GM20000 (cell line): ENCODE measurements at regions not wholly inside any gene's neighbourhood (a gene's known extent, or its start where the extent isn't known, plus 50 kb on each side); places are given as distances from the start of the nearest gene placed in this dataset.

Source experiments
- DNase-seq: peaks from one replicate; pipeline ENCODE4 v3.0.0; 2012; ENCODE audit warnings: low spot score
- TF ChIP-seq, protein P1 (sequence below): IDR thresholded peaks from 2 replicates; pipeline ENCODE4 v1.5.1; 2012; ENCODE audit warnings: mild to moderate bottlenecking, control low read depth; ENCODE audit errors: extremely low read depth, missing control alignments

DNA sequence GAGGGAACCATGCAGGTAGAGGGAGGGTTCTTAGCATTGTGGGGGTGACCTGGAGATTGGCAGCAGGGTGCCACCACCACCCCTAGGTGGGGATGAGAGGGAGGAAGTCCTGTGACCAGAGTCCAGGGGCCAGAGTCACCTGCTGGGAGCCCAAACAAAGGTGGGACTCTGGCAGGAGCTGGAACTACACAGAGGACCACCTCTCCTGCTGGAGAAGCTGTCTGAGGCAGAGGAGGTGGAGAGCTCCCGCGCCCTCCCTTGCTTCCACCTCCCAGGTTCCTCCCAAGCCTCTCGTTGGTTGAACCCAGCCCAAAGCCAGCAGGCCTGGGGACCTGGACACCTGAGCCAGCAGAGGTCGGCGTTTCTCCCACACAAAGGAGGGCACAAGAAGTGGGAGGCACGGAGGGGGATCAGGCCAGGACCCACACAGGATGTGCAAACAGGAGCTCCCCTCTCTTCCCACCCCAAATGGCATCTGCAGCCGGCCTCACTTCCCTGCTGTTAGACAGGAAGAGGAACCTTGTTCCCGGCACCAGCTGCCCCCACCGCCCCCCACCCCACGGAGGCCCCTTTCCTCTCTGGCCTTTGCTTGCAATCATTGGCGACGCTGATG lies 154.6 kb downstream of the SEC14L1 start:
- TF ChIP-seq, protein P1, sequence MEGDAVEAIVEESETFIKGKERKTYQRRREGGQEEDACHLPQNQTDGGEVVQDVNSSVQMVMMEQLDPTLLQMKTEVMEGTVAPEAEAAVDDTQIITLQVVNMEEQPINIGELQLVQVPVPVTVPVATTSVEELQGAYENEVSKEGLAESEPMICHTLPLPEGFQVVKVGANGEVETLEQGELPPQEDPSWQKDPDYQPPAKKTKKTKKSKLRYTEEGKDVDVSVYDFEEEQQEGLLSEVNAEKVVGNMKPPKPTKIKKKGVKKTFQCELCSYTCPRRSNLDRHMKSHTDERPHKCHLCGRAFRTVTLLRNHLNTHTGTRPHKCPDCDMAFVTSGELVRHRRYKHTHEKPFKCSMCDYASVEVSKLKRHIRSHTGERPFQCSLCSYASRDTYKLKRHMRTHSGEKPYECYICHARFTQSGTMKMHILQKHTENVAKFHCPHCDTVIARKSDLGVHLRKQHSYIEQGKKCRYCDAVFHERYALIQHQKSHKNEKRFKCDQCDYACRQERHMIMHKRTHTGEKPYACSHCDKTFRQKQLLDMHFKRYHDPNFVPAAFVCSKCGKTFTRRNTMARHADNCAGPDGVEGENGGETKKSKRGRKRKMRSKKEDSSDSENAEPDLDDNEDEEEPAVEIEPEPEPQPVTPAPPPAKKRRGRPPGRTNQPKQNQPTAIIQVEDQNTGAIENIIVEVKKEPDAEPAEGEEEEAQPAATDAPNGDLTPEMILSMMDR, result no peak
- DNase-seq, result no peak

DNA sequence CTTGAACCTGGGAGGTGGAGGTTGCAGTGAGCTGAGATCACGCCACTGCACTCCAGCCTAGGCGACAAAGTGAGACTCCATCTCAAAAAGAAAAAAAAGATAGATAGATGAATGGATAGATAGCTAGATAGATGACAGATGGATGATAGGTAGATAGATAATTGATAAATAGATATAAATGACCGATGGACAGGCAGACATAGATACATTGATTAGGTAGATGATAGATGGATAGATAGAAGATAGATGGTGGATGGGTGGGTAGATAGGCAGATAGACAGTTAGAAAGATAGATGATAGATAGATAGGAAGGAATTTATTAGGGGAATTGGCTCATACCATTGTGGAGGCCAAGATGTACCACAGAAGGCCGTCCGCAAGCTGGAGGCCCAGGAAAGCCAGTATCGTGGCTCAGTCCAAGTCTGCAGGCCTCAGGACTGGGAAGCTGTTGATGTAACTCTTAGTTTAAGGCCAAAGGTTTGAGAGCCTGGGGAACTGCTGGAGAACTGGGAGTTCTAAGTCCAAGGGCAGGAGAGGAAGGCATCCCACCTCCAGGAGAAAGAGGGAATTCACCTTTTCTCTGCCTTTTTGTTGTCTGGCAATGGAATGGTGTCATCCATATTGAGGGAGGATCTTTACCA lies 156.1 kb downstream of the SEC14L1 start:
- DNase-seq, result no peak
- TF ChIP-seq, protein P1, result no peak

DNA sequence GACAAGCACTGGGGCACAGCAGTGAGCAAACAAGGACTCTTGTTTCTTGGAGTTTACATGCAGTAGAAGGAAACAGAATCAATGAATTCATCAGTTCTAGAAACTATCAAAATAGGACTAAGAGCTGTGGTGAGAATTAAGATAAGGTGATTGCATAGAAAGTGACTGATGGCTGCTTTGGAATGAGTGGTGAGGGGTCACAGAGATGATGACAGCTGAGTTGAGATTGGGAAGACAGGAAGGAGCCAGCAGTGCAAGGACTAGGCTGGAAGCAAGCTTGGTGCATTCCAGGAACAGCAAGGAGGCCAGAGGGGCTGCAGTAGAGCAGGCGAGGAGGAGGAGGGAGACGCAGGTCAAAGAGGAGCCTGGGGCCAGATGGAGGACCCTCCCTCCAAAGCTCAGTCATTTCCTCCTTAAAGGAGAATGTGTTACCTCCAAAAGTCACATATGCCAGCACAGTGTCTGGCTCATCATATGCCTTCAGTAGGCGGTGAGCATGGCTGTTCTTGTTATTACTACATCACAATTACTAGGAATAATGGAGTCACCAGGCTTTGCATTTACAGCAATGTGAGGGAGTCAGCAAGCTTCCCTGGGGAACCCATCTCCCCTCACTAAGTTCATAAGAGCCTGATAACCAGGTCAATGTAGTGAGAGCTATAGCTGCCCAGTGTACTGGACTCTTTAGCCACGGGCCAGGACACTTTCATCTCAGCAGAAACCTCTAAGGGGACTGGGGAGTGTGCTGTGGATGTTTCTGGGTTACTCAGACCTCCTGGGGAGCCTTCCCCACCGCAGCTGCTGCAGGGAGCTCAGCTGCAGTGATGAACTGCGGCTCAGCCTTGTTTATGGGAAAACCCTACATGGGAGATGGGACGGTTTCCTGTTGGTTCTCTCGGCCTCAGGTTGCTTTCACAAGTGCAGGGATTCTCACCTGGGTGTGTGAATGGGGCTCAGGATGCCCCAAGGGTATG lies 157.2 kb downstream of the SEC14L1 start:
- DNase-seq, result no peak
- TF ChIP-seq, protein P1, result no peak

DNA sequence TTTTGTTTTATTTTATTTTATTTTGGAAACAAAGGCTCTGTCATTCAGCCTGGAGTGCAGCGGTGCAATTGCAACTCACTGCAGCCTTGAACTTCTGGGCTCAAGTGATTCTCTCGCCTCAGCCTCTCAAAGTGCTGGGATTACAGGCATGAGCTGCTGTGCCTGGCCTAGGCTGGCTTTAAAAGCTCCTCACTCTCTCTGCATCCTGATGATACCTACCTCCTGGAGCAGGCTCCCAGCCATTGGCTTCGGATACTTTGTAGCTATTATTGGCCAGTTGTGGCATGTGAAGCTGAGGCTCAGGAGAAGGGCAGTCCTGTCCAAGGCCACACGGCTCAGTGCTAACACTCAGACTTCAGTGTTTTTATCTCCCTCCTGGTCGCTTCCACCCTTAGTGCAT lies 158.0 kb downstream of the SEC14L1 start:
- no peak for DNase-seq
- TF ChIP-seq, protein P1, result no peak

DNA sequence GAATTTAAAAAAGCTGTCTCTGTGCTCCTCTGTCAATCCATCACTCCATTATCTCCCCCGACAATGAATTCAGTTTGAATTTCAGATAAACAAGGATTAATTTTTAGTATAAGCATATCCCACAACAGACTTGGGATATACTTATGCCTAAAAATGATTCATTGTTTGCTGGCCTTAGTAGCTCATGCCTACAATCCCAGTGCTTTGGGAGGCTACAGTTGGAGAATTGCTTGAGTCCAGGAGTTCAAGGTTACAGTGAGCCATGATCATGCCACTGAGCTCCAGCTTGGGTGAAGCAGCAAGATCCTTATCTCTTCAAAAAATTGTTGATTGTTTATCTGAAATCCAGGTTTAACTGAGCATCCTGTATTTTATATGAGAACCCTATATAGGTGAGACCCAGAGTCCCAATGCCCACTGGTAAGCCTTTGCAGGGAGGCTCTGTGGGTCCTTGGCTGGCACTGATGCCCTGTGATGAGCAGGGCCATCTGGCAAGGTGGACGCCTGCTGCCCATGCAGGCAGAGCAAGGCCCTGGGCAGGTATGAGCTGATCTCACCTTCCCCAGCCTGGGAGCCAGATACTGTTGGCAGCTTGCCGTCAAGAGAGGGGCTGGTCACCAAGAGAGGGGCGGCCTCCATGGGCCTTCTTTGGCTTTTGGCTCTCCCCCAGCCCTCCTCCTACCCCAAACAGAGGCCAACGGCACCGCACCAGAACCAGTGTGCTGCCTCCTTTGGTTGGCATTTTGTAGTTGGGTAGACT lies 158.7 kb downstream of the SEC14L1 start:
- TF ChIP-seq, protein P1, result no peak
- no peak for DNase-seq

DNA sequence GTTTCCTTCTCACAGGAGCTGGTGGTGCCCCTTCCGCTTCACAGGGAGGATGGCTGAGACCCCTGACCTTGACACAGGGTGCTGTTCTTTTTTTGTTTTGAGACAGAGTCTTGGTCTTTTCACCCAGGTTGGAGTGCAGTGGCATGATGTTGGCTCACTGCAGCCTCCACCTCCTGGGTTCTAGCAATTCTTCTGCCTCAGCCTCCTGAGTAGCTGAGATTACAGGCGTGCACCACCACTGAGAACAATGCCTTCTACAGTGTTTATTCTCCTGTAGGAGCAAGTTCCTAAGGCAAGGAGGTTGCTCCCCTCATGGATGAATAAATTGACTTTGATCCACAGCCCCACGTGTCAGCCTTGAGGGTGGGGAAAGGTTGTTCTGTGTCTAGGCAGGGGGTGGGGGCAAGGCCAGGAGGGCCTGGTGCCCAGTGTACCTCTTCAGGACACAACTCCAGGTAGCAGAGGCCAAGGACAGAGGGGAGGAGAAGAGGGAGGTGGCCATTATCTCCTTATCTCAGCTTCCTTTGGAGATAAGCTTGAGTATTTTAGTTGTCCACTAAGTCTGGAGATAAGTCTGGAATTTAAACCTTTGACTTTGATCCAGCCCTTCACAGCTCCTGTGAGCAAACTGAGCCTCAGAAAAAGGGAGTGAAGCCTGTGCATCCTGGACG lies 159.4 kb downstream of the SEC14L1 start:
- TF ChIP-seq, protein P1, result no peak

More for the DNA sequence above, 159.4 kb downstream of the SEC14L1 start:
- DNase-seq, result no peak
